ENCODE measurements at regions not wholly inside any gene's neighbourhood (a gene's known extent, or its start where the extent isn't known, plus 50 kb on each side); places are given as distances from the start of the nearest gene placed in this dataset.

GRCh38 chr14:104249706-104250105 lies 111.3 kb downstream of the KIF26A start:
- Mint-ChIP-seq H3K27me3 (ENCODE audit: unreplicated experiment) (peaks cover 5% of the 10 kb centered on the region), H3K36me3 (ENCODE audit: low read depth, unreplicated experiment) (peaks cover 5% of the 10 kb centered on the region), H3K4me3 (ENCODE audit: unreplicated experiment) (no peak overlapping the region), H3K9me3 (ENCODE audit: unreplicated experiment) (no peaks in the 10 kb centered on the region), H3K4me1 (ENCODE audit: unreplicated experiment) (no peaks in the 10 kb centered on the region), H3K27ac (ENCODE audit: unreplicated experiment) (no peak overlapping the region)
- no peak for DNase-seq (ENCODE audit: low spot score)
- TF ChIP-seq, protein P1, sequence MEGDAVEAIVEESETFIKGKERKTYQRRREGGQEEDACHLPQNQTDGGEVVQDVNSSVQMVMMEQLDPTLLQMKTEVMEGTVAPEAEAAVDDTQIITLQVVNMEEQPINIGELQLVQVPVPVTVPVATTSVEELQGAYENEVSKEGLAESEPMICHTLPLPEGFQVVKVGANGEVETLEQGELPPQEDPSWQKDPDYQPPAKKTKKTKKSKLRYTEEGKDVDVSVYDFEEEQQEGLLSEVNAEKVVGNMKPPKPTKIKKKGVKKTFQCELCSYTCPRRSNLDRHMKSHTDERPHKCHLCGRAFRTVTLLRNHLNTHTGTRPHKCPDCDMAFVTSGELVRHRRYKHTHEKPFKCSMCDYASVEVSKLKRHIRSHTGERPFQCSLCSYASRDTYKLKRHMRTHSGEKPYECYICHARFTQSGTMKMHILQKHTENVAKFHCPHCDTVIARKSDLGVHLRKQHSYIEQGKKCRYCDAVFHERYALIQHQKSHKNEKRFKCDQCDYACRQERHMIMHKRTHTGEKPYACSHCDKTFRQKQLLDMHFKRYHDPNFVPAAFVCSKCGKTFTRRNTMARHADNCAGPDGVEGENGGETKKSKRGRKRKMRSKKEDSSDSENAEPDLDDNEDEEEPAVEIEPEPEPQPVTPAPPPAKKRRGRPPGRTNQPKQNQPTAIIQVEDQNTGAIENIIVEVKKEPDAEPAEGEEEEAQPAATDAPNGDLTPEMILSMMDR (IDR thresholded peaks at IDR 0.05; ENCODE audit: unreplicated experiment) = no peak

GRCh38 chr14:104250175-104250574 lies 111.8 kb downstream of the KIF26A start:
- Mint-ChIP-seq H3K36me3 (ENCODE audit: low read depth, unreplicated experiment) (peaks cover 5% of the 10 kb centered on the region), H3K27me3 (ENCODE audit: unreplicated experiment) (peaks cover 5% of the 10 kb centered on the region), H3K4me3 (ENCODE audit: unreplicated experiment) (no peak overlapping the region), H3K9me3 (ENCODE audit: unreplicated experiment) (no peaks in the 10 kb centered on the region), H3K4me1 (ENCODE audit: unreplicated experiment) (no peaks in the 10 kb centered on the region), H3K27ac (ENCODE audit: unreplicated experiment) (no peak overlapping the region)
- DNase-seq (ENCODE audit: low spot score) = no peak
- TF ChIP-seq, protein P1 (IDR thresholded peaks at IDR 0.05; ENCODE audit: unreplicated experiment) = no peak

- H3K4me1 Mint-ChIP-seq (ENCODE audit: unreplicated experiment) = no peaks in the 10 kb centered on the region
- TF ChIP-seq, protein P1 (IDR thresholded peaks at IDR 0.05; ENCODE audit: unreplicated experiment) = no peak
- H3K4me3 Mint-ChIP-seq (ENCODE audit: unreplicated experiment) = no peak overlapping the region
- no peak for DNase-seq (ENCODE audit: low spot score)
- no peaks in the 10 kb centered on the region for H3K36me3 Mint-ChIP-seq (ENCODE audit: low read depth, unreplicated experiment)
- no peak overlapping the region for H3K27ac Mint-ChIP-seq (ENCODE audit: unreplicated experiment)
- H3K27me3 Mint-ChIP-seq (ENCODE audit: unreplicated experiment) = peaks cover 2% of the 10 kb centered on the region
- no peaks in the 10 kb centered on the region for H3K9me3 Mint-ChIP-seq (ENCODE audit: unreplicated experiment)
Measured at GRCh38 chr14:104252256-104253215, 114.1 kb downstream of the KIF26A start.

GRCh38 chr14:104253223-104253822 lies 114.9 kb downstream of the KIF26A start:
- Mint-ChIP-seq H3K4me1 (ENCODE audit: unreplicated experiment) (no peaks in the 10 kb centered on the region), H3K36me3 (ENCODE audit: low read depth, unreplicated experiment) (no peaks in the 10 kb centered on the region), H3K9me3 (ENCODE audit: unreplicated experiment) (no peaks in the 10 kb centered on the region), H3K4me3 (ENCODE audit: unreplicated experiment) (no peak overlapping the region), H3K27me3 (ENCODE audit: unreplicated experiment) (peaks cover 2% of the 10 kb centered on the region), H3K27ac (ENCODE audit: unreplicated experiment) (no peak overlapping the region)
- TF ChIP-seq, protein P1 (IDR thresholded peaks at IDR 0.05; ENCODE audit: unreplicated experiment) = no peak
- DNase-seq (ENCODE audit: low spot score) = no peak

GRCh38 chr14:104253901-104254353 lies 115.5 kb downstream of the KIF26A start:
- no peak overlapping the region for H3K4me3 Mint-ChIP-seq (ENCODE audit: unreplicated experiment)
- no peaks in the 10 kb centered on the region for H3K9me3 Mint-ChIP-seq (ENCODE audit: unreplicated experiment)
- no peaks in the 10 kb centered on the region for H3K27me3 Mint-ChIP-seq (ENCODE audit: unreplicated experiment)
- no peaks in the 10 kb centered on the region for H3K4me1 Mint-ChIP-seq (ENCODE audit: unreplicated experiment)
- no peak for DNase-seq (ENCODE audit: low spot score)
- no peaks in the 10 kb centered on the region for H3K36me3 Mint-ChIP-seq (ENCODE audit: low read depth, unreplicated experiment)
- H3K27ac Mint-ChIP-seq (ENCODE audit: unreplicated experiment) = no peak overlapping the region
- TF ChIP-seq, protein P1 (IDR thresholded peaks at IDR 0.05; ENCODE audit: unreplicated experiment) = no peak

Measured in endothelial cell (in vitro differentiated cells).